Muscle of back (tissue), 3 donors: ENCODE measurements at regions not wholly inside any gene's neighbourhood (a gene's known extent, or its start where the extent isn't known, plus 50 kb on each side); places are given as distances from the start of the nearest gene placed in this dataset.

Experiments used
- DNase-seq, 3 donors: peaks; one replicate each; pipeline versions ENCODE4 v3.0.0 to v3.0.0-alpha.2; 2013

DNA sequence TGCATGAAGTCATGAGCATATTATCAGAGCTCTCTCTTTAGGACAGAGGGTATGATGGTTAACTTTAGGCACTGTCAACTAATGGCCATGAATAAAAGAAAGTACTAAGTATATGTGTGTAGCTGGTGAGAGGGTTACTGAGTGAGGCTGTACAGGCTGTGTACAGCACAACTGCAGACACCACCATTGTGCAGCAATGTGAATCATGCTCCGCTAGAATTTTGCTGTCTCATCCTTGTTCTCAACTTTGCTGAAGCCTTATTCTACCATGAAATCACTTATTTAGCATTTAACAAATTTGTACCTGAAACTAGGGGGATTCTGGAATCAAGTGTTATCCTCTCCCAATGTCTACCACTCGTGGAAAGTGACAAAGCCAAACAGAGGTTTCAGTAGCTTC is 414.9 kb downstream of the PLCL1 start:
- DNase-seq, result no peak

DNA sequence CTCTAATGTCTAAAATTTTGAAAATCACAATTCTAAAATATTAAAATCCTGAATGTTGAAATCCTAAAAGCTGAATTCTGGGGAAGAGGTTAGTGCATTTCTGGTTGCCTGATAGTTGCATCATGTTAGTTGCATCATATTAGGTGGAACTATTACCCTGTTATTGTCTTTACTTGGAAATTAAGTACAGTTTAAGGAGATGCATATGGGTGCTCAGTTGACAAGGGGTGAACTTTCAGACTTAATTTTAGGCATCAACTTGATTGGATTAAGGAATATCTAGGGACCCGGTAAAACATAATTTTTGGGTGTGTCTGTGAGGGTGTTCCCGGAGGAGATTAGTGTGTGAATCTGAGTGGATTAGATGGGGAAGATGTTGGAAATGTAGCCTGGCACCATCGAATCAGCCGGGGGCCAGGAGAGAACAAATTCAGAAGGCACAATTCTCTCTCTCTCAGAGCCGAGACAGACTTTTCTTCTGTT is 409.8 kb downstream of the PLCL1 start:
- DNase-seq, result no peak

DNA sequence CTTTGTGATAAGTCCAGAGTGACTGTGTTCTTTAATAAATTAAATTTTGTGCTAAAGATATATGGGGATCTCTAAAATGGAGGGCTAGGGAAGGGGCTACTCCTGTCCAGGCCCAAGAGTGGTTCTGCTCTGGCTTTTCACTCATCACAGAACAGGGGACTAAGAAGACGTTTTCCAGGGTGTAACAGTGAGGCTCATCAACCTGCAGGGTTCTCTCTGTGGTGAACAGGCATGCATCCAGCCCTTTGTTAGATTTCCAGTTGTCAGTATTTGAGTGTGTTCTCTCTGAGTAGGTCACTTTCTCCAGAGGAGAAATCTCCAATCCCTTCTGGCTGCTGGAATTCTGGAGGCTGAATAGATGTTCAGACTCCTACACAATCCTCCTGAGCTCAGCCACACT is 408.9 kb downstream of the PLCL1 start:
- no peak for DNase-seq

DNA sequence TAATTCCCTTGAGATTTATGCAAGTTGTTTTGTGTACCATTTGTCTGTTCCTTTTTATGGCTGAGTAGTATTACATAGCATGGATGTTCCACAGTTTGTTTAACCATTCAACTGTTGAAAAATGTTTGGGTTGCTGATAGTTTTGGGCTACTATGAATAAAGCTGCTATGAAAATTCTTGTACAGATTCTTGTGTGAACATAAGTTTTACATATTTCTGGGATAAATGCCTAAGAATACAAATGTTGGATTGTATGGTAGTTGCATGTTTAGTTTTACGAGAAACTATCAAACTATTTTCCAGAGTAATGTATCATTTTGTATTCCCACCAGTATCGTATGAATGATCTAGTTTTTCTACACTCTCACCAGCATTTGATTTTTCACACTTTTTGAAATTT is 407.3 kb downstream of the PLCL1 start:
- no peak for DNase-seq

DNA sequence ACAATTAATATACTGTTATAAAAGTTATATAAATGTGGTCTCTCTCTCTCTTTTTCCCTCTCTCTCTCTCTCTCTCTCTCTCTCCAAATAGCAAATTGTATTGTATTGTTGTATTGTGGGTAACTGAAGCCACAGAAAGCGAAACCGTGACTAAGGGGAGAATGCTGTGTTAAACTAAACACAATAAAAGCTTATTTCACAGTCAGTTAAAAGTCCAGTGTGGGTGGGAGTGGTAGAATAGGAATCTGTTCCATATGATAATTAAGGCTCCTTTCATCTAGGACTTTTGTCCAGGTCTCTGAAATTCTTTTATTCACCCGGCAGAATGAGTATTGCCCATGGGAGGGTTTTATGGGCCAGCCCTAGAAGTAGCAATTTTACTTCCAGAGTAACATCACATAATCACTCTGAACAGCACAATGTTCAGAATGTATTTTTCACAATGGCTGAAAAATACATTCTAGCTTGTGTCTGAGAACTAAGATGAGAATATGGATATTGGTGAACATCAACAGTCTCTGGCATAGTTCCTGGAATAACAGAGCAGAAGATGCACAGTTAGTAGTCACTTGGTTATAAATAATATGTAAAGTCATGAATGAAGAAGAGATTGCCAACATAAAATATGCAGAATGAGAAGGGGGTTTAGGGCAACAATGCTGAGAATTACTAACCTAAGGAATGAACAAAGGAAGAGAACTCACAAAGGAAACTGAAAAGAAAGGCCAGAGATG is 399.1 kb downstream of the PLCL1 start:
- no peak for DNase-seq
